Keratinocyte (primary cell): ENCODE measurements at regions not wholly inside any gene's neighbourhood (a gene's known extent, or its start where the extent isn't known, plus 50 kb on each side); places are given as distances from the start of the nearest gene placed in this dataset.

Experiments used
- DNase-seq: peaks from one replicate; pipeline ENCODE4 v3.0.0-alpha.2; 2011; ENCODE audit warnings: low read depth, missing footprints, low spot score
- FAIRE-seq: peaks from 2 replicates; lab custom pipeline; 2011; peaks lifted over from hg19 to GRCh38; lab: Jason Lieb, UNC
- H2AFZ ChIP-seq: 2 replicates; pipeline ENCODE4 v1.6.0; 2012; ENCODE audit warnings: low read length, control low read depth, inconsistent platforms; ENCODE audit not compliant: control insufficient read depth
- H3K27ac ChIP-seq: 2 replicates; pipeline ENCODE4 v1.5.1; 2011; ENCODE audit warnings: low read length; ENCODE audit not compliant: control insufficient read depth, insufficient read depth
- H3K27me3 ChIP-seq: 3 replicates; pipeline ENCODE4 v1.6.0; 2011; ENCODE audit warnings: low read length; ENCODE audit not compliant: control insufficient read depth, insufficient read depth; ENCODE audit errors: extremely low read depth
- H3K36me3 ChIP-seq, 2 experiments: 2 replicates in 1 of 2; 3 replicates in 1 of 2; pipeline ENCODE4 v1.5.1; 2011; ENCODE audit warnings: low read length in 2 of 2, mild to moderate bottlenecking in 1 of 2; ENCODE audit not compliant: control insufficient read depth in 2 of 2, insufficient read depth in 2 of 2; ENCODE audit errors: extremely low read depth in 1 of 2
- H3K4me1 ChIP-seq: 3 replicates; pipeline ENCODE4 v1.5.1; 2011; ENCODE audit warnings: low read length; ENCODE audit not compliant: control insufficient read depth, insufficient read depth; ENCODE audit errors: extremely low read depth
- H3K4me2 ChIP-seq: 3 replicates; pipeline ENCODE4 v1.6.0; 2011; ENCODE audit warnings: low read depth, low read length; ENCODE audit not compliant: control insufficient read depth, insufficient read depth; ENCODE audit errors: extremely low read depth
- H3K4me3 ChIP-seq, 3 experiments: fragments of 200-600 bp in 1 of 3; sonication (generic) in 1 of 3; 2 replicates in 2 of 3; 3 replicates in 1 of 3; pipeline ENCODE4 v1.5.1; 2011 to 2016; ENCODE audit warnings: low read length in 3 of 3, mild to moderate bottlenecking in 3 of 3, control low read depth in 2 of 3, inconsistent platforms in 1 of 3, low read depth in 1 of 3, mixed read lengths in 1 of 3, mixed run types in 1 of 3, moderate library complexity in 1 of 3; ENCODE audit not compliant: control insufficient read depth in 2 of 3, insufficient read depth in 2 of 3; ENCODE audit errors: extremely low read depth in 1 of 3
- H3K79me2 ChIP-seq: 2 replicates; pipeline ENCODE4 v1.6.0; 2012; ENCODE audit warnings: low read length; ENCODE audit not compliant: control insufficient read depth, insufficient read depth
- H3K9ac ChIP-seq: 3 replicates; pipeline ENCODE4 v1.6.0; 2011; ENCODE audit warnings: low read length; ENCODE audit not compliant: control insufficient read depth, insufficient read depth; ENCODE audit errors: extremely low read depth
- H3K9me1 ChIP-seq: 3 replicates; pipeline ENCODE4 v1.6.0; 2011; ENCODE audit warnings: low read length; ENCODE audit not compliant: control insufficient read depth, insufficient read depth; ENCODE audit errors: extremely low read depth
- H3K9me3 ChIP-seq: 2 replicates; pipeline ENCODE4 v1.5.1; 2012; ENCODE audit warnings: low read depth, low read length; ENCODE audit not compliant: control insufficient read depth
- H4K20me1 ChIP-seq: 3 replicates; pipeline ENCODE4 v1.6.0; 2011; ENCODE audit warnings: low read length; ENCODE audit not compliant: control insufficient read depth, insufficient read depth; ENCODE audit errors: extremely low read depth
- EZH2 ChIP-seq: IDR thresholded peaks from one replicate; pipeline ENCODE4 v1.6.1; 2012; ENCODE audit warnings: inconsistent platforms, mild to moderate bottlenecking, low read length, moderate library complexity
- dilution Hi-C: fragments of 300-500 bp; cut with MboI; formaldehyde crosslinking; loops from one replicate; pipeline ENCODE4 v1.7.0; 2020; ENCODE audit warnings: low sequenced_read_pairs; ENCODE audit not compliant: extremely low pct_ligation_motif_present
- TF ChIP-seq, protein P1 (sequence below), 3 experiments: IDR thresholded peaks in 1 of 3; conservative IDR thresholded peaks in 1 of 3; optimal IDR thresholded peaks in 1 of 3; 2 replicates in 2 of 3; 3 replicates in 1 of 3; pipeline versions ENCODE3 to v1.5.1; 2011; ENCODE audit warnings: low read length in 3 of 3, mild to moderate bottlenecking in 3 of 3, moderate library complexity in 2 of 3, control low read depth in 1 of 3, inconsistent platforms in 1 of 3; ENCODE audit not compliant: insufficient read depth in 2 of 3; ENCODE audit errors: extremely low read depth in 1 of 3

DNA sequence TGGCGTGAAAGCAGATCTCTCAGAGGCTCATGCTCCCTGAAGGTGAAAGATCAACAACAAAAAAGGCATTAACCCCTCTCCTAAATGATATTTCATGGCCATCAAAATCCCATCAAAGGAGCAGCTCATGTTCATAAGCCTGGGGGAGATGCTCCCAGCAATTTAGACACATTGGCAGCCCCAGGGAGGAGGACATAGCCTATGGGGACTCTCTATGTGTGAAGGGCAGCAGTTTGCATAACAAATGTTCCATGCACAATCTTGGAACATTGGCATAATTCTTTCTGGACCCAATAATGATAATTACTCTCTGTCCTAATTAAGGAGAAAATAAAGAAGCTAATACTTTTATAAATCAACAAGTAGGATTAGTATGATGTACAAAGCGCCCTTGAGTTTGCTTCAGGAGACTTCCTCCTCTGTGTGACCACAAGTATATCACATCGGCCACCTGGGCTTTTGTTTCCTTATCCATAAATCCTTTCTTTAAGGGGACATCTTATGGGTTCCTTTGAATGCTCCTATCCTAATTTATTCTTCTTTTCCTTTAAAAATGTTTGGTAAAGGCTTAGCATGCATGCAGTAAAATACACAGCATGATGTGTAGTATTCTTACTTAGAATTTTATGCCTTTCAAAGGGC lies 161.9 kb upstream of the PLEKHG7 start:
- no peak overlapping the region for H3K9ac ChIP-seq
- H3K4me1 ChIP-seq, result peaks cover 18% of the 10 kb centered on the region
- no peaks in the 10 kb centered on the region for H3K9me1 ChIP-seq
- no peaks in the 10 kb centered on the region for H3K27me3 ChIP-seq
- H3K27ac ChIP-seq, result no peak overlapping the region
- H3K4me3 ChIP-seq, result no peak overlapping the region
- no peak overlapping the region for H3K4me2 ChIP-seq
- no peak for FAIRE-seq
- H2AFZ ChIP-seq, result no peak overlapping the region
- no peaks in the 10 kb centered on the region for H3K36me3 ChIP-seq
- TF ChIP-seq, protein P1, sequence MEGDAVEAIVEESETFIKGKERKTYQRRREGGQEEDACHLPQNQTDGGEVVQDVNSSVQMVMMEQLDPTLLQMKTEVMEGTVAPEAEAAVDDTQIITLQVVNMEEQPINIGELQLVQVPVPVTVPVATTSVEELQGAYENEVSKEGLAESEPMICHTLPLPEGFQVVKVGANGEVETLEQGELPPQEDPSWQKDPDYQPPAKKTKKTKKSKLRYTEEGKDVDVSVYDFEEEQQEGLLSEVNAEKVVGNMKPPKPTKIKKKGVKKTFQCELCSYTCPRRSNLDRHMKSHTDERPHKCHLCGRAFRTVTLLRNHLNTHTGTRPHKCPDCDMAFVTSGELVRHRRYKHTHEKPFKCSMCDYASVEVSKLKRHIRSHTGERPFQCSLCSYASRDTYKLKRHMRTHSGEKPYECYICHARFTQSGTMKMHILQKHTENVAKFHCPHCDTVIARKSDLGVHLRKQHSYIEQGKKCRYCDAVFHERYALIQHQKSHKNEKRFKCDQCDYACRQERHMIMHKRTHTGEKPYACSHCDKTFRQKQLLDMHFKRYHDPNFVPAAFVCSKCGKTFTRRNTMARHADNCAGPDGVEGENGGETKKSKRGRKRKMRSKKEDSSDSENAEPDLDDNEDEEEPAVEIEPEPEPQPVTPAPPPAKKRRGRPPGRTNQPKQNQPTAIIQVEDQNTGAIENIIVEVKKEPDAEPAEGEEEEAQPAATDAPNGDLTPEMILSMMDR (optimal IDR thresholded peaks at IDR 0.05 in 1 of 3, IDR thresholded peaks at IDR 0.05 in 1 of 3, conservative IDR thresholded peaks at IDR 0.05 in 1 of 3; ENCODE audit: extremely low read depth in 1 of 3, insufficient read depth in 2 of 3, low read length in 3 of 3), result no peak
- TF ChIP-seq EZH2, result no peak
- no peaks in the 10 kb centered on the region for H3K79me2 ChIP-seq
- H3K9me3 ChIP-seq, result no peaks in the 10 kb centered on the region
- H4K20me1 ChIP-seq, result no peaks in the 10 kb centered on the region
- no peak for DNase-seq
- dilution Hi-C loops, result no loop called here

DNA sequence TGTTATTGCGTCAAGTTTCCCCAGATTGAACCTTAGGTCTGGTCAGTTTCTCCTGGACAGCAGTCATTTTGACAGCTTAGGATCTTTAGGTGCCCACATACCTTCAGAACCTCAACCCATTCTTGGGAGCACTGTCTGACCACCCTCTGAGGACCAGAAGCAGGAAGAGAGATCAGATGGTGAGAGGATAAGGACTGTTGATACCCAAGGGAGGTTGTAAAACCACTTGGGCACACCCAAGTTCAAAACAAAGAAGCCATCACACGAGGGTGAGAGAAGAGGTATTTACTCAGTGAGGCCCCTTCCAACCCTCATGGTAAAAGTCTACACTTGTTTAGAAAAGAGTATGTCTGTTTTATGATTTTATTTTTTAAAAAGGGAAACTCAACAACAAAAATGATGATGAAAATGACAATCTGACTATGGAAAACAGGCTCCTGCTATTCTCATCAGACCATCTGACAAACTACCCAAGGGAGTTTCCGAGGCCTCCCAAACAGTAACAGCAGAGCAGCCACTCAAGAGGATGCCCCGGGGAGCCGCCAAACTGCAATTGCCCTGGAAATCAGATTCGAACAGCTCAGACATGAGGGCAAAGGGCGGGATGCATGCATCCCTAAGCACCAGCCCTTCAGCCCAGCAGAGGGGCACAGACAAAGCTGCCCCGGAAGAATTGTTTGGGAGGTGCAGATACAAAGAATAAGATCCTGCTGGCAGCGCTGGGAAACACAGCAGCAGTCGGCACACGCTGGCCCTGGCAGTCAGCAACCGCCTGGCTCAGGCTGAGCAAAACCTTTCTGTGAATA lies 162.6 kb upstream of the PLEKHG7 start:
- no peaks in the 10 kb centered on the region for H3K9me1 ChIP-seq
- no peaks in the 10 kb centered on the region for H3K27me3 ChIP-seq
- H3K79me2 ChIP-seq, result no peaks in the 10 kb centered on the region
- no peak overlapping the region for H3K4me2 ChIP-seq
- H3K4me1 ChIP-seq, result peaks cover 18% of the 10 kb centered on the region
- H3K27ac ChIP-seq, result no peak overlapping the region
- dilution Hi-C loops, result no loop called here
- no peak for DNase-seq
- no peak overlapping the region for H3K4me3 ChIP-seq
- no peak overlapping the region for H2AFZ ChIP-seq
- H3K9ac ChIP-seq, result no peak overlapping the region
- H3K36me3 ChIP-seq, result no peaks in the 10 kb centered on the region
- no peak for FAIRE-seq
- TF ChIP-seq, protein P1 (optimal IDR thresholded peaks at IDR 0.05 in 1 of 3, IDR thresholded peaks at IDR 0.05 in 1 of 3, conservative IDR thresholded peaks at IDR 0.05 in 1 of 3; ENCODE audit: extremely low read depth in 1 of 3, insufficient read depth in 2 of 3, low read length in 3 of 3), result no peak
- no peak for TF ChIP-seq EZH2
- no peaks in the 10 kb centered on the region for H3K9me3 ChIP-seq
- no peaks in the 10 kb centered on the region for H4K20me1 ChIP-seq
